A549 (cell line): ENCODE measurements at regions not wholly inside any gene's neighbourhood (a gene's known extent, or its start where the extent isn't known, plus 50 kb on each side); places are given as distances from the start of the nearest gene placed in this dataset.

Source experiments
- ATAC-seq, 2 experiments: fragments of 200-7000 bp in 1 of 2; fragments of >200 bp in 1 of 2; cut with Nextera tagmentation in 1 of 2; cut with Tn5 transposase in 1 of 2; 3 replicates each; pipeline versions ENCODE4 v1.8.0 to v1.9.1; 2018 to 2020; ENCODE audit warnings: mild to moderate bottlenecking in 1 of 2, moderate library complexity in 1 of 2
- CTCF ChIA-PET: fragments of 300-600 bp; sonication (Branson Sonifier 250); formaldehyde crosslinking; extraction: SDS; loops from one replicate; lab custom pipeline; 2021; ENCODE audit warnings: antibody characterized with exemption, inconsistent platforms; lab: Yijun Ruan, JAX
- POLR2A ChIA-PET: fragments of 350-600 bp; formaldehyde crosslinking; extraction: SDS; loops from one replicate; lab custom pipeline; 2021; ENCODE audit warnings: antibody characterized with exemption, inconsistent platforms; lab: Yijun Ruan, JAX
- DNase-seq, 2 experiments: peaks; one replicate each; pipeline versions ENCODE4 v3.0.0 to v3.0.0-alpha.2; 2011 to 2016; ENCODE audit warnings: low read depth in 1 of 2, low spot score in 1 of 2
- FAIRE-seq: peaks from 2 replicates; lab custom pipeline; 2011; peaks lifted over from hg19 to GRCh38; lab: Jason Lieb, UNC
- H3K27ac ChIP-seq, 2 experiments: fragments of >200 bp; sonication (Bioruptor Twin); formaldehyde crosslinking; 3 replicates each; pipeline ENCODE4 v1.5.1; 2016 to 2017
- H3K4me1 ChIP-seq: fragments of >200 bp; sonication (Bioruptor Twin); formaldehyde crosslinking; 3 replicates; pipeline ENCODE4 v1.6.1; 2016
- H3K4me2 ChIP-seq: fragments of >200 bp; sonication (Bioruptor Twin); formaldehyde crosslinking; 3 replicates; pipeline ENCODE4 v1.6.1; 2016
- H3K4me3 ChIP-seq: fragments of >200 bp; sonication (Bioruptor Twin); formaldehyde crosslinking; 3 replicates; pipeline ENCODE4 v1.5.1; 2016
- H3K9me3 ChIP-seq: fragments of >200 bp; sonication (Bioruptor Twin); formaldehyde crosslinking; 3 replicates; pipeline ENCODE4 v1.6.1; 2016
- BCL3 ChIP-seq: fragments of >200 bp; sonication (Bioruptor Twin); formaldehyde crosslinking; IDR thresholded peaks from 3 replicates; pipeline ENCODE4 v1.6.1; 2016
- BHLHE40 ChIP-seq: IDR thresholded peaks from 2 replicates; pipeline ENCODE4 v1.6.1; 2012; ENCODE audit warnings: low read depth, low read length, inconsistent platforms
- CBX8 ChIP-seq: fragments of 200-600 bp; sonication (generic); IDR thresholded peaks from 2 replicates; pipeline ENCODE4 v1.6.1; 2016
- CHD2 ChIP-seq: fragments of 150-350 bp; IDR thresholded peaks from 2 replicates; pipeline ENCODE4 v1.6.1; 2014; ENCODE audit warnings: low read length; ENCODE audit not compliant: partially characterized antibody
- CHD4 ChIP-seq: fragments of 200-600 bp; sonication (generic); IDR thresholded peaks from 2 replicates; pipeline ENCODE4 v1.6.1; 2016; ENCODE audit warnings: antibody characterized with exemption, mild to moderate bottlenecking, borderline replicate concordance
- CTCF ChIP-seq: fragments of >200 bp; sonication (Bioruptor Twin); formaldehyde crosslinking; IDR thresholded peaks from 3 replicates; pipeline ENCODE4 v1.5.1; 2016
- EHMT2 ChIP-seq: fragments of 200-600 bp; sonication (generic); IDR thresholded peaks from 2 replicates; pipeline ENCODE4 v1.6.1; 2016; ENCODE audit warnings: antibody characterized with exemption, low read depth, mild to moderate bottlenecking, moderate library complexity
- ESRRA ChIP-seq: fragments of 150-350 bp; IDR thresholded peaks from 2 replicates; pipeline ENCODE4 v1.6.1; 2014; ENCODE audit warnings: mild to moderate bottlenecking, low read length, borderline replicate concordance
- FOXS1 ChIP-seq: fragments of 250-450 bp; sonication (Bioruptor Pico); IDR thresholded peaks from 2 replicates; pipeline ENCODE4 v1.5.0; 2020; ENCODE audit warnings: mild to moderate bottlenecking, moderate library complexity
- HEYL ChIP-seq: fragments of 250-450 bp; sonication (Bioruptor Pico); IDR thresholded peaks from 2 replicates; pipeline ENCODE4 v1.8.0; 2021; ENCODE audit warnings: mild to moderate bottlenecking, moderate library complexity
- HOXB5 ChIP-seq: fragments of 250-450 bp; sonication (Bioruptor Pico); IDR thresholded peaks from 2 replicates; pipeline ENCODE4 v1.5.0; 2020; ENCODE audit warnings: mild to moderate bottlenecking, moderate library complexity
- JUNB ChIP-seq: fragments of >200 bp; sonication (Bioruptor Twin); formaldehyde crosslinking; IDR thresholded peaks from 2 replicates; pipeline ENCODE4 v1.6.1; 2016
- KDM5A ChIP-seq: fragments of 200-600 bp; sonication (generic); IDR thresholded peaks from 2 replicates; pipeline ENCODE4 v1.6.1; 2016; ENCODE audit warnings: antibody characterized with exemption, mild to moderate bottlenecking
- MAFK ChIP-seq: fragments of 450-650 bp; IDR thresholded peaks from 2 replicates; pipeline ENCODE4 v1.6.1; 2014; ENCODE audit not compliant: partially characterized antibody
- MYC ChIP-seq: IDR thresholded peaks from 2 replicates; pipeline ENCODE4 v1.6.1; 2012; ENCODE audit warnings: mild to moderate bottlenecking, inconsistent platforms, low read length, improper control_type of control experiment, borderline replicate concordance
- PHF8 ChIP-seq: fragments of 200-600 bp; sonication (generic); IDR thresholded peaks from 2 replicates; pipeline ENCODE4 v1.6.1; 2016; ENCODE audit warnings: low read depth, mild to moderate bottlenecking, antibody characterized with exemption, moderate library complexity, borderline replicate concordance
- POLR2A ChIP-seq: IDR thresholded peaks from 2 replicates; pipeline ENCODE4 v1.6.1; 2012; ENCODE audit warnings: mild to moderate bottlenecking, low read length
- POLR2AphosphoS2 ChIP-seq: conservative IDR thresholded peaks from 2 replicates; pipeline ENCODE4 v1.6.1; 2012; ENCODE audit warnings: low read length, improper control_type of control experiment, inconsistent platforms
- RAD21 ChIP-seq, 2 experiments: fragments of >200 bp in 1 of 2; sonication (Bioruptor Twin) in 1 of 2; formaldehyde crosslinking in 1 of 2; IDR thresholded peaks in 1 of 2; conservative IDR thresholded peaks in 1 of 2; 2 replicates in 1 of 2; 3 replicates in 1 of 2; pipeline ENCODE4 v1.6.1; 2012 to 2018; ENCODE audit warnings: inconsistent platforms in 1 of 2
- RCOR1 ChIP-seq: fragments of 150-350 bp; IDR thresholded peaks from 2 replicates; pipeline ENCODE4 v1.6.1; 2014; ENCODE audit warnings: antibody characterized with exemption, low read length, low read depth
- RNF2 ChIP-seq: fragments of 200-600 bp; sonication (generic); IDR thresholded peaks from 2 replicates; pipeline ENCODE4 v1.6.1; 2016; ENCODE audit warnings: low read depth, mild to moderate bottlenecking, antibody characterized with exemption, moderate library complexity, borderline replicate concordance
- SREBF2 ChIP-seq: fragments of 450-650 bp; IDR thresholded peaks from 2 replicates; pipeline ENCODE4 v1.6.1; 2014; ENCODE audit warnings: mild to moderate bottlenecking, moderate library complexity
- TFCP2L1 ChIP-seq: fragments of 250-450 bp; sonication (Bioruptor Pico); IDR thresholded peaks from 2 replicates; pipeline ENCODE4 v1.5.0; 2021; ENCODE audit warnings: mild to moderate bottlenecking
- ZFP36 ChIP-seq: fragments of 450-650 bp; IDR thresholded peaks from 2 replicates; pipeline ENCODE4 v1.6.1; 2014; ENCODE audit warnings: borderline replicate concordance; ENCODE audit not compliant: partially characterized antibody
- ZSCAN20 ChIP-seq: fragments of 250-450 bp; sonication (Bioruptor Pico); IDR thresholded peaks from 2 replicates; pipeline ENCODE4 v1.8.0; 2022; ENCODE audit warnings: mild to moderate bottlenecking, moderate library complexity
- WGBS: methylation state at CpG from one replicate; pipeline ENCODE4 v1.1.6; 2017; ENCODE audit errors: missing lambda C conversion rate; 5-methylcytosine and 5-hydroxymethylcytosine counted together
- TF ChIP-seq, protein P1 (sequence below): fragments of 150-350 bp; IDR thresholded peaks from 2 replicates; pipeline ENCODE4 v1.6.1; 2014; ENCODE audit warnings: low read depth, mild to moderate bottlenecking, low read length
- TF ChIP-seq, protein P2 (sequence below): fragments of 450-650 bp; IDR thresholded peaks from 2 replicates; pipeline ENCODE4 v1.6.1; 2014; ENCODE audit warnings: antibody characterized with exemption

GRCh38 chr5:2303431-2304100 lies 420.8 kb upstream of the IRX4 start:
- WGBS = 19% methylated on average over 14 of the region's 14 CpGs
- ChIA-PET CTCF (interaction anchor here (1.6 kb wide), 1 partner anchor 27 kb away, joined by 4 read pairs; no protein-coding TSS in a partner anchor), POLR2A (no interaction called here)
- Histone ChIP-seq H3K4me1 (no peaks in the 10 kb centered on the region), H3K27ac (no peak overlapping the region), H3K4me2 (no peak overlapping the region), H3K9me3 (no peaks in the 10 kb centered on the region), H3K4me3 (no peak overlapping the region)
- TF ChIP-seq CBX8 (no peak), POLR2A (no peak), FOXS1 (CRISPR knock-in tag) (no peak), ZFP36 (no peak), CHD2 (no peak), EHMT2 (no peak), ESRRA (no peak), SREBF2 (no peak), BHLHE40 (no peak)
- TF ChIP-seq, protein P1, sequence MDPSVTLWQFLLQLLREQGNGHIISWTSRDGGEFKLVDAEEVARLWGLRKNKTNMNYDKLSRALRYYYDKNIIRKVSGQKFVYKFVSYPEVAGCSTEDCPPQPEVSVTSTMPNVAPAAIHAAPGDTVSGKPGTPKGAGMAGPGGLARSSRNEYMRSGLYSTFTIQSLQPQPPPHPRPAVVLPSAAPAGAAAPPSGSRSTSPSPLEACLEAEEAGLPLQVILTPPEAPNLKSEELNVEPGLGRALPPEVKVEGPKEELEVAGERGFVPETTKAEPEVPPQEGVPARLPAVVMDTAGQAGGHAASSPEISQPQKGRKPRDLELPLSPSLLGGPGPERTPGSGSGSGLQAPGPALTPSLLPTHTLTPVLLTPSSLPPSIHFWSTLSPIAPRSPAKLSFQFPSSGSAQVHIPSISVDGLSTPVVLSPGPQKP = no peak
- DNase-seq (no peak), ATAC-seq (no peak), FAIRE-seq (no peak)

DNA sequence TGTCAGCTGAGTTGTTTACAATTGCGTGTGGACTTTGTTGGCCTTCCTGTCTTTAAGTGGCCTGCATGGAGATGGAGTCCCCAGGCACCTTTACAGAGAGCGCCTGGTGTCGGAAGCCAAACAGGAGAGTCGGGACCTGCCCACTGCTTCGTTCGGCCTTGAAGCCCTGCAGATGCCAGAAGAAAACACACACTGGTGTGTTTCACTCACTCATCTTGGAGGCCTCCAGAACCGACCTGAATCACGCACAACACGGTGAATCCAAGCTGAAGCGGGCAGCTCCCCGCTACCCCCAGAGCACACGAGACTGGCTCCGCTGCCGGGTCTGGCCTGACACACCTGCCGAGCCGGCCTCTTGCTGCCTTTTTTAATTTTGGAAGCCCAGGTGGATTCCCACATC lies 419.4 kb upstream of the IRX4 start:
- Histone ChIP-seq H3K4me2 (no peak overlapping the region), H3K4me3 (no peak overlapping the region), H3K9me3 (no peaks in the 10 kb centered on the region), H3K27ac (no peak overlapping the region), H3K4me1 (no peaks in the 10 kb centered on the region)
- 50% methylated on average over 16 of the region's 16 CpGs for WGBS
- ChIA-PET POLR2A (no interaction called here), CTCF (interaction anchor here (1.6 kb wide), 1 partner anchor 26 kb away, joined by 4 read pairs; no protein-coding TSS in a partner anchor)
- FAIRE-seq = no peak
- TF ChIP-seq JUNB (no peak), CHD4 (no peak), PHF8 (no peak), ESRRA (no peak), EHMT2 (no peak), TFCP2L1 (CRISPR knock-in tag) (no peak), RCOR1 (no peak), SREBF2 (no peak), BCL3 (no peak), MAFK (no peak), RAD21 (conservative IDR thresholded peaks at IDR 0.05 in 1 of 2, IDR thresholded peaks at IDR 0.05 in 1 of 2) (no peak)
- ATAC-seq = no peak
- DNase-seq = no peak

DNA sequence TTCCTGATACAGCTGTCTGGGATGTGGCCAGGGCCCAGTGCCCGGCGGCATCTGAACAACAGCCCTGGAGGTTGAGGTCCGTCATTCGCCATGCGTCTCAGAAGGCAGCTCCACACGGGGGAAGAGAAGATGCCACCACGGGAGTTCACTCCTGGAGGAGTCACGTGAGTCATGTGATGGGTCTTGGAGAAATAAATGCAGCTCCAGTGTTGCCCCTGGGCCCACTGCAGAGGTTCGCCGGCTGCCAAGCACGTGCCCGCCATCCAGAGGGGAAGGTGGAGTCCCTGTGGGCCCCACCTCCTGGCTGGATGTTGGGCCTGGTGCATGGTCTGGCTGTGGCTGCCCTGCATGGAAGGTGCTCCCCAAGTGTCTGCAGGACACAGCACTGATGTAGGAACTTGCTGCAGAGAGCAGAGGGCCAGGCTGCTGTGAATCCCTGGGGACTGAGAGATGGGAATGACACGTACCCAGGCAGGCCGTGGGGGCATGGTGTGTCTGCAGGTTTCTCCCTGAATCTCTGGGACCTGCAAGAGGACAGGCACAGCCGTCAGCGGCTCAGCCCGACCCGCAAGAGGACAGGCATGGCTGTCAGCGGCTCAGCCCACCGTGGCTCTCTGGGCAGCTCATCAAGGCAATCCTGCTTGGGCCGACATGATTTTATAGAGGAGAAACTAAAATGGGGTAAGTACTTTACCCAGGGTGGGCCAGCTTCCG lies 418.3 kb upstream of the IRX4 start:
- Histone ChIP-seq H3K4me3 (no peak overlapping the region), H3K4me2 (no peak overlapping the region), H3K27ac (no peak overlapping the region), H3K4me1 (no peaks in the 10 kb centered on the region), H3K9me3 (no peaks in the 10 kb centered on the region)
- WGBS = 29% methylated on average over 16 of the region's 22 CpGs
- ChIA-PET CTCF (no interaction called here), POLR2A (no interaction called here)
- no peak for FAIRE-seq
- TF ChIP-seq MYC = no peak
- no peak for TF ChIP-seq CTCF
- no peak for TF ChIP-seq RNF2
- no peak for TF ChIP-seq BCL3
- no peak for TF ChIP-seq HOXB5 (CRISPR knock-in tag)
- TF ChIP-seq ZFP36 = no peak
- TF ChIP-seq POLR2A = no peak
- TF ChIP-seq, protein P2, sequence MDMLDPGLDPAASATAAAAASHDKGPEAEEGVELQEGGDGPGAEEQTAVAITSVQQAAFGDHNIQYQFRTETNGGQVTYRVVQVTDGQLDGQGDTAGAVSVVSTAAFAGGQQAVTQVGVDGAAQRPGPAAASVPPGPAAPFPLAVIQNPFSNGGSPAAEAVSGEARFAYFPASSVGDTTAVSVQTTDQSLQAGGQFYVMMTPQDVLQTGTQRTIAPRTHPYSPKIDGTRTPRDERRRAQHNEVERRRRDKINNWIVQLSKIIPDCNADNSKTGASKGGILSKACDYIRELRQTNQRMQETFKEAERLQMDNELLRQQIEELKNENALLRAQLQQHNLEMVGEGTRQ = no peak
- TF ChIP-seq KDM5A = no peak
- TF ChIP-seq ZSCAN20 = no peak
- TF ChIP-seq POLR2AphosphoS2 = no peak
- TF ChIP-seq HEYL (CRISPR knock-in tag) = no peak
- no peak for TF ChIP-seq EHMT2
- DNase-seq = no peak
- ATAC-seq = no peak; a peak in 1 of 6 replicates
